Endothelial cell of hepatic sinusoid (primary cell): ENCODE measurements at regions not wholly inside any gene's neighbourhood (a gene's known extent, or its start where the extent isn't known, plus 50 kb on each side); places are given as distances from the start of the nearest gene placed in this dataset.

Experiments
- in situ Hi-C: cut with HindIII; loops from 2 replicates; pipeline ENCODE4 v1.10.0; 2017; ENCODE audit warnings: low sequenced_read_pairs

- in situ Hi-C loops = no loop called here
Observed at GRCh38 chr17:73969956-73970355, 233.5 kb upstream of the RPL38 start.

GRCh38 chr17:73971127-73971526 lies 232.4 kb upstream of the RPL38 start:
- in situ Hi-C loops = no loop called here

- in situ Hi-C loops = no loop called here
Observed at GRCh38 chr17:73972056-73972455, 231.4 kb upstream of the RPL38 start.

GRCh38 chr17:73972901-73973300 lies 230.6 kb upstream of the RPL38 start:
- in situ Hi-C loops = no loop called here

- in situ Hi-C loops = no loop called here
Observed at GRCh38 chr17:73973586-73974409, 229.7 kb upstream of the RPL38 start.

- in situ Hi-C loops = no loop called here
Observed at GRCh38 chr17:73974536-73974935, 228.9 kb upstream of the RPL38 start.

GRCh38 chr17:73976147-73976546 lies 227.3 kb upstream of the RPL38 start:
- in situ Hi-C loops = no loop called here

- in situ Hi-C loops = no loop called here
Observed at GRCh38 chr17:73976676-73977521, 226.6 kb upstream of the RPL38 start.

GRCh38 chr17:73980517-73980916 lies 223.0 kb upstream of the RPL38 start:
- in situ Hi-C loops = no loop called here

- in situ Hi-C loops = no loop called here
Observed at GRCh38 chr17:73982871-73983270, 220.6 kb upstream of the RPL38 start.

GRCh38 chr17:73983621-73984400 lies 219.7 kb upstream of the RPL38 start:
- in situ Hi-C loops = no loop called here

GRCh38 chr17:73984941-73985340 lies 218.5 kb upstream of the RPL38 start:
- in situ Hi-C loops = no loop called here

- in situ Hi-C loops = no loop called here
Observed at GRCh38 chr17:73985466-73986015, 217.9 kb upstream of the RPL38 start.

GRCh38 chr17:73986641-73987177 lies 216.8 kb upstream of the RPL38 start:
- in situ Hi-C loops = no loop called here

GRCh38 chr17:73987395-73987794 lies 216.1 kb upstream of the RPL38 start:
- in situ Hi-C loops = no loop called here

GRCh38 chr17:73987845-73988509 lies 215.5 kb upstream of the RPL38 start:
- in situ Hi-C loops = no loop called here

GRCh38 chr17:73989671-73990070 lies 213.8 kb upstream of the RPL38 start:
- in situ Hi-C loops = no loop called here

GRCh38 chr17:73990290-73990689 lies 213.2 kb upstream of the RPL38 start:
- in situ Hi-C loops = no loop called here

- in situ Hi-C loops = no loop called here
Observed at GRCh38 chr17:73991260-73991659, 212.2 kb upstream of the RPL38 start.

- in situ Hi-C loops = no loop called here
Observed at GRCh38 chr17:73994946-73995345, 208.5 kb upstream of the RPL38 start.
